ENCODE measurements at regions not wholly inside any gene's neighbourhood (a gene's known extent, or its start where the extent isn't known, plus 50 kb on each side); places are given as distances from the start of the nearest gene placed in this dataset.

- TF ChIP-seq, protein P1, sequence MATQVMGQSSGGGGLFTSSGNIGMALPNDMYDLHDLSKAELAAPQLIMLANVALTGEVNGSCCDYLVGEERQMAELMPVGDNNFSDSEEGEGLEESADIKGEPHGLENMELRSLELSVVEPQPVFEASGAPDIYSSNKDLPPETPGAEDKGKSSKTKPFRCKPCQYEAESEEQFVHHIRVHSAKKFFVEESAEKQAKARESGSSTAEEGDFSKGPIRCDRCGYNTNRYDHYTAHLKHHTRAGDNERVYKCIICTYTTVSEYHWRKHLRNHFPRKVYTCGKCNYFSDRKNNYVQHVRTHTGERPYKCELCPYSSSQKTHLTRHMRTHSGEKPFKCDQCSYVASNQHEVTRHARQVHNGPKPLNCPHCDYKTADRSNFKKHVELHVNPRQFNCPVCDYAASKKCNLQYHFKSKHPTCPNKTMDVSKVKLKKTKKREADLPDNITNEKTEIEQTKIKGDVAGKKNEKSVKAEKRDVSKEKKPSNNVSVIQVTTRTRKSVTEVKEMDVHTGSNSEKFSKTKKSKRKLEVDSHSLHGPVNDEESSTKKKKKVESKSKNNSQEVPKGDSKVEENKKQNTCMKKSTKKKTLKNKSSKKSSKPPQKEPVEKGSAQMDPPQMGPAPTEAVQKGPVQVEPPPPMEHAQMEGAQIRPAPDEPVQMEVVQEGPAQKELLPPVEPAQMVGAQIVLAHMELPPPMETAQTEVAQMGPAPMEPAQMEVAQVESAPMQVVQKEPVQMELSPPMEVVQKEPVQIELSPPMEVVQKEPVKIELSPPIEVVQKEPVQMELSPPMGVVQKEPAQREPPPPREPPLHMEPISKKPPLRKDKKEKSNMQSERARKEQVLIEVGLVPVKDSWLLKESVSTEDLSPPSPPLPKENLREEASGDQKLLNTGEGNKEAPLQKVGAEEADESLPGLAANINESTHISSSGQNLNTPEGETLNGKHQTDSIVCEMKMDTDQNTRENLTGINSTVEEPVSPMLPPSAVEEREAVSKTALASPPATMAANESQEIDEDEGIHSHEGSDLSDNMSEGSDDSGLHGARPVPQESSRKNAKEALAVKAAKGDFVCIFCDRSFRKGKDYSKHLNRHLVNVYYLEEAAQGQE (IDR thresholded peaks at IDR 0.05; ENCODE audit: low read depth, low read length): no peak
These were observed 62.3 kb upstream of the PDE5A start (continued) for GRCh38 chr4:119690871-119691270.

DNA sequence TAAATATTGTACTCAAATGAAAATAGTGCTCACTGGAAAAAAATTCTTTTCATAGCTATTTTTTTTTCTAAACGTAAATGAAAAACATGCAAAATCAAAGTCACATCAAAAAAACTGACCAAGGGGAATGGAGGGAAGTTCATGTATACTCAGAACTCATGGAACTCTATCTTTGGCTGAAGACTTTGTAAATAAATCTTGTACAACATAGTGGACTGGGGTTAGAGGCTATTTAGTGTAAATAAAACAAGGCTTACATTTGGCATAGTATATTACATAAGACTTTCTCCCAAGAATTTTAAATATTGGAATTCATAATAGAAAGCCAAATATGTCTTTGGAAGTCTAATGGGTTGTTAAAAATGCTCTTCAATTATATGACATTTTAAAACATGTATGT lies 59.8 kb upstream of the PDE5A start:
- H3K4me3 ChIP-seq: no peak overlapping the region
- SMC1A ChIA-PET (ENCODE audit: uncharacterized antibody, unreplicated experiment): interaction anchor here (1.3 kb wide), 1 partner anchor 9 kb away, joined by 4 read pairs; no protein-coding TSS in a partner anchor
- TF ChIP-seq ZNF24 (IDR thresholded peaks at IDR 0.05) (no peak), EED (IDR thresholded peaks at IDR 0.05; ENCODE audit: low read depth) (no peak), SMAD1 (IDR thresholded peaks at IDR 0.05; ENCODE audit: low read depth, partially characterized antibody) (no peak), ELK1 (IDR thresholded peaks at IDR 0.05; ENCODE audit: low read depth, low read length) (no peak), GATAD2B (conservative IDR thresholded peaks at IDR 0.05; ENCODE audit: low read depth) (no peak), YY1 (IDR thresholded peaks at IDR 0.05; ENCODE audit: low read depth, low read length) (no peak)
- TF ChIP-seq, protein P2, sequence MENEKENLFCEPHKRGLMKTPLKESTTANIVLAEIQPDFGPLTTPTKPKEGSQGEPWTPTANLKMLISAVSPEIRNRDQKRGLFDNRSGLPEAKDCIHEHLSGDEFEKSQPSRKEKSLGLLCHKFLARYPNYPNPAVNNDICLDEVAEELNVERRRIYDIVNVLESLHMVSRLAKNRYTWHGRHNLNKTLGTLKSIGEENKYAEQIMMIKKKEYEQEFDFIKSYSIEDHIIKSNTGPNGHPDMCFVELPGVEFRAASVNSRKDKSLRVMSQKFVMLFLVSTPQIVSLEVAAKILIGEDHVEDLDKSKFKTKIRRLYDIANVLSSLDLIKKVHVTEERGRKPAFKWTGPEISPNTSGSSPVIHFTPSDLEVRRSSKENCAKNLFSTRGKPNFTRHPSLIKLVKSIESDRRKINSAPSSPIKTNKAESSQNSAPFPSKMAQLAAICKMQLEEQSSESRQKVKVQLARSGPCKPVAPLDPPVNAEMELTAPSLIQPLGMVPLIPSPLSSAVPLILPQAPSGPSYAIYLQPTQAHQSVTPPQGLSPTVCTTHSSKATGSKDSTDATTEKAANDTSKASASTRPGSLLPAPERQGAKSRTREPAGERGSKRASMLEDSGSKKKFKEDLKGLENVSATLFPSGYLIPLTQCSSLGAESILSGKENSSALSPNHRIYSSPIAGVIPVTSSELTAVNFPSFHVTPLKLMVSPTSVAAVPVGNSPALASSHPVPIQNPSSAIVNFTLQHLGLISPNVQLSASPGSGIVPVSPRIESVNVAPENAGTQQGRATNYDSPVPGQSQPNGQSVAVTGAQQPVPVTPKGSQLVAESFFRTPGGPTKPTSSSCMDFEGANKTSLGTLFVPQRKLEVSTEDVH (IDR thresholded peaks at IDR 0.05; ENCODE audit: low read depth, partially characterized antibody): no peak
- ATAC-seq (no peak), FAIRE-seq (no peak), DNase-seq (ENCODE audit: low read depth, low spot score) (no peak)
- no peak overlapping the region for H3K27ac ChIP-seq (ENCODE audit: control insufficient read depth, insufficient read depth)
- no peaks in the 10 kb centered on the region for H3K36me3 ChIP-seq (ENCODE audit: control insufficient read depth in 2 of 2, insufficient read depth in 2 of 2, low read length in 1 of 2)
- WGBS (ENCODE audit: insufficient coverage, insufficient replicate concordance, low lambda C conversion rate, missing lambda C conversion rate): 0% methylated on average over 1 of the region's 1 CpG
- H3K4me1 ChIP-seq (ENCODE audit: control insufficient read depth, insufficient read depth, low read length): no peaks in the 10 kb centered on the region
- CTCF ChIA-PET: no interaction called here
- H3K9me3 ChIP-seq (replicated peaks; ENCODE audit: control insufficient read depth, insufficient read depth, low read length): no peaks in the 10 kb centered on the region; the same call in 2 of the 3 replicates
- in situ Hi-C loops (cut with MboI) (no loop called here), intact Hi-C loops (cut with micrococcal nuclease; ENCODE audit: unreplicated experiment) (no loop called here)
- RAD21 ChIA-PET (ENCODE audit: unreplicated experiment): no interaction called here
- H3K4me2 ChIP-seq (ENCODE audit: control insufficient read depth, insufficient read depth): no peak overlapping the region
- no peak overlapping the region for H2AFZ ChIP-seq (ENCODE audit: control insufficient read depth, low read depth, low read length)
- no peaks in the 10 kb centered on the region for H4K20me1 ChIP-seq (ENCODE audit: control insufficient read depth, insufficient read depth)
- no peaks in the 10 kb centered on the region for H3K79me2 ChIP-seq (ENCODE audit: control insufficient read depth, insufficient read depth, low read length)
- no TSS peak for BruUV-seq (replicated peaks)
- H3K27me3 ChIP-seq (replicated peaks in 1 of 2; ENCODE audit: control insufficient read depth in 2 of 2, insufficient read depth in 2 of 2, low read length in 1 of 2): no peaks in the 10 kb centered on the region
- no peak overlapping the region for H3K9ac ChIP-seq (ENCODE audit: control insufficient read depth, insufficient read depth, low read length)
- POLR2A ChIA-PET: no interaction called here

Data from GM12878 (cell line).